Peyer's patch (tissue), 4 donors: ENCODE measurements at regions not wholly inside any gene's neighbourhood (a gene's known extent, or its start where the extent isn't known, plus 50 kb on each side); places are given as distances from the start of the nearest gene placed in this dataset.

Experiments used
- POLR2A ChIP-seq, 2 donors: fragments of 450-650 bp; IDR thresholded peaks; one replicate each; pipeline ENCODE4 v1.5.1; 2017; ENCODE audit warnings: antibody characterized with exemption in 2 of 2, mild to moderate bottlenecking in 2 of 2, moderate library complexity in 2 of 2
- TF ChIP-seq, protein P1 (sequence below), 6 experiments: fragments of 450-650 bp in 4 of 6; fragments of 200-600 bp in 2 of 6; sonication (generic) in 1 of 6; IDR thresholded peaks; one replicate each; pipeline ENCODE4 v1.5.1; 2017 to 2019; ENCODE audit warnings: antibody characterized with exemption in 6 of 6, mild to moderate bottlenecking in 3 of 6, moderate library complexity in 1 of 6

DNA sequence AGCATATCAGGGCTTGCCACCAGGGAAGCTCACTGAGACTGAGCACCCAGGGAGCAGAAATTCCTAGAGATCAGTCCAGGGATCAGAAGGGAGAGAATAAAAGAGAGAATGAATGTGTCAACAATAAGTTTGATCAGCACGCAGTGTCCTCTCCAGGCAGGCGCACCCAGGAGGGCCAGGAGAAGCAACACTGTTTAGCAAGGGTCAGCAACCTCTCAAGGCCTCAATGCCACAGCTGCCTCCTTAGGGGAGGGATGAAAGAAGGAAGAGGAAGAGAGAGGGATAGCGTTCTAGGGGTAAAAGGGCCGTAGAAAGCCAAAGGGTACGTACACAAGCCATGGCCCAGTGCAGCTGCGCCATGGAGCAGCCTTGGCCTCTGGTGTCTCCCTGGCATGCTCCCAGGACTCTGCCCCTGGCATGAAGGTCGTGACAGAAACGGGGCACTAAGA, 399.8 kb downstream of the SHQ1 start:
- TF ChIP-seq, protein P1, sequence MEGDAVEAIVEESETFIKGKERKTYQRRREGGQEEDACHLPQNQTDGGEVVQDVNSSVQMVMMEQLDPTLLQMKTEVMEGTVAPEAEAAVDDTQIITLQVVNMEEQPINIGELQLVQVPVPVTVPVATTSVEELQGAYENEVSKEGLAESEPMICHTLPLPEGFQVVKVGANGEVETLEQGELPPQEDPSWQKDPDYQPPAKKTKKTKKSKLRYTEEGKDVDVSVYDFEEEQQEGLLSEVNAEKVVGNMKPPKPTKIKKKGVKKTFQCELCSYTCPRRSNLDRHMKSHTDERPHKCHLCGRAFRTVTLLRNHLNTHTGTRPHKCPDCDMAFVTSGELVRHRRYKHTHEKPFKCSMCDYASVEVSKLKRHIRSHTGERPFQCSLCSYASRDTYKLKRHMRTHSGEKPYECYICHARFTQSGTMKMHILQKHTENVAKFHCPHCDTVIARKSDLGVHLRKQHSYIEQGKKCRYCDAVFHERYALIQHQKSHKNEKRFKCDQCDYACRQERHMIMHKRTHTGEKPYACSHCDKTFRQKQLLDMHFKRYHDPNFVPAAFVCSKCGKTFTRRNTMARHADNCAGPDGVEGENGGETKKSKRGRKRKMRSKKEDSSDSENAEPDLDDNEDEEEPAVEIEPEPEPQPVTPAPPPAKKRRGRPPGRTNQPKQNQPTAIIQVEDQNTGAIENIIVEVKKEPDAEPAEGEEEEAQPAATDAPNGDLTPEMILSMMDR (IDR thresholded peaks at IDR 0.05), result no peak
- no peak for TF ChIP-seq POLR2A (IDR thresholded peaks at IDR 0.05)
